VCaP (cell line): ENCODE measurements at regions not wholly inside any gene's neighbourhood (a gene's known extent, or its start where the extent isn't known, plus 50 kb on each side); places are given as distances from the start of the nearest gene placed in this dataset.
A peak's percentile ranks its signal among the peaks of the same experiment; 100 is the strongest.

ENCODE experiments used
- H3K27ac ChIP-seq: fragments of 450-650 bp; 2 replicates; pipeline ENCODE4 v1.5.1; 2017
- CTCF ChIP-seq: fragments of 450-650 bp; conservative IDR thresholded peaks from 2 replicates; pipeline ENCODE4 v1.5.1; 2017; ENCODE audit warnings: mild to moderate bottlenecking, moderate library complexity

- H3K27ac ChIP-seq, result peak overlapping the region; percentile 85
- no peak for TF ChIP-seq CTCF
Measured at GRCh38 chr3:72309661-72310418, 524.9 kb upstream of the PROK2 start.

- H3K27ac ChIP-seq, result peak overlapping the region; percentile 85
- TF ChIP-seq CTCF, result no peak
Measured at GRCh38 chr3:72308641-72309040, 523.7 kb upstream of the PROK2 start.

- peak overlapping the region; percentile 85 for H3K27ac ChIP-seq
- no peak for TF ChIP-seq CTCF
Measured at GRCh38 chr3:72307438-72308115, 522.6 kb upstream of the PROK2 start.

GRCh38 chr3:72306800-72307341 lies 521.9 kb upstream of the PROK2 start:
- peak overlapping the region; percentile 85 for H3K27ac ChIP-seq
- TF ChIP-seq CTCF, result peak; percentile 57

- peak overlapping the region; percentile 13; the same call in 1 of the 2 replicates for H3K27ac ChIP-seq
- TF ChIP-seq CTCF, result no peak
Measured at GRCh38 chr3:72303926-72304325, 519.0 kb upstream of the PROK2 start.

- no peak overlapping the region for H3K27ac ChIP-seq
- TF ChIP-seq CTCF, result no peak
Measured at GRCh38 chr3:72301779-72302178, 516.8 kb upstream of the PROK2 start.

- H3K27ac ChIP-seq, result peak overlapping the region; percentile 94
- no peak for TF ChIP-seq CTCF
Measured at GRCh38 chr3:72300621-72301020, 515.7 kb upstream of the PROK2 start.
